PC-9 (cell line): ENCODE measurements at regions not wholly inside any gene's neighbourhood (a gene's known extent, or its start where the extent isn't known, plus 50 kb on each side); places are given as distances from the start of the nearest gene placed in this dataset.

Experiments used
- BruUV-seq: library from RNA; stranded (reverse); fragments of 400-500 nt; replicated peaks from 2 replicates; lab custom pipeline; 2021; lab: Mats Ljungman, UMichigan
- CTCF ChIA-PET: fragments of 300-600 bp; sonication (Branson Sonifier 250); formaldehyde crosslinking; loops from one replicate; lab custom pipeline; 2022; ENCODE audit warnings: antibody characterized with exemption; lab: Charles Lee
- POLR2A ChIA-PET: fragments of 300-600 bp; sonication (Branson Sonifier 250); formaldehyde crosslinking; loops from one replicate; lab custom pipeline; 2022; ENCODE audit warnings: antibody characterized with exemption; ENCODE audit not compliant: unreplicated experiment; lab: Charles Lee
- DNase-seq, 2 experiments: peaks; one replicate each; pipeline versions ENCODE4 v3.0.0 to v3.0.0-alpha.2; 2015 to 2022; ENCODE audit warnings: mixed read lengths in 1 of 2
- H2AFZ ChIP-seq: fragments of 200-600 bp; sonication (generic); 2 replicates; pipeline ENCODE4 v1.8.1; 2017; ENCODE audit warnings: antibody characterized with exemption
- H3F3A ChIP-seq: fragments of 200-600 bp; sonication (generic); 2 replicates; pipeline ENCODE4 v1.8.1; 2017; ENCODE audit warnings: antibody characterized with exemption, mild to moderate bottlenecking, low read depth; ENCODE audit not compliant: insufficient read depth
- H3K27ac ChIP-seq: fragments of 200-600 bp; sonication (generic); 2 replicates; pipeline ENCODE4 v1.6.1; 2016; ENCODE audit warnings: mixed run types
- H3K27me3 ChIP-seq: fragments of 200-600 bp; sonication (generic); 2 replicates; pipeline ENCODE4 v1.6.1; 2016; ENCODE audit warnings: low read depth, mixed run types; ENCODE audit not compliant: insufficient read depth
- H3K36me3 ChIP-seq: fragments of 200-600 bp; sonication (generic); 2 replicates; pipeline ENCODE4 v1.6.1; 2016; ENCODE audit warnings: low read depth, mixed run types
- H3K4me1 ChIP-seq: fragments of 200-600 bp; sonication (generic); replicated peaks from 2 replicates; pipeline ENCODE4 v1.6.1; 2016; ENCODE audit warnings: mixed run types; ENCODE audit not compliant: insufficient read depth
- H3K4me2 ChIP-seq: fragments of 200-600 bp; sonication (generic); 2 replicates; pipeline ENCODE4 v1.6.1; 2017; ENCODE audit warnings: mixed run types
- H3K4me3 ChIP-seq: fragments of 200-600 bp; sonication (generic); 2 replicates; pipeline ENCODE4 v1.6.1; 2016; ENCODE audit warnings: mixed run types
- H3K79me2 ChIP-seq: fragments of 200-600 bp; sonication (generic); 2 replicates; pipeline ENCODE4 v1.6.1; 2017; ENCODE audit warnings: low read depth, mixed run types
- H3K9me2 ChIP-seq: fragments of 200-600 bp; sonication (generic); 2 replicates; pipeline ENCODE4 v1.8.1; 2017; ENCODE audit warnings: mild to moderate bottlenecking; ENCODE audit not compliant: insufficient read depth
- H3K9me3 ChIP-seq: fragments of 200-600 bp; sonication (generic); 2 replicates; pipeline ENCODE4 v1.8.1; 2016; ENCODE audit warnings: low read depth; ENCODE audit not compliant: insufficient read depth
- H4K20me1 ChIP-seq: fragments of 200-600 bp; sonication (generic); 2 replicates; pipeline ENCODE4 v1.8.1; 2017; ENCODE audit not compliant: insufficient read depth
- CTCF ChIP-seq: fragments of 200-600 bp; sonication (generic); conservative IDR thresholded peaks from 2 replicates; pipeline ENCODE4 v1.6.1; 2017; ENCODE audit warnings: mixed run types, antibody characterized with exemption, mild to moderate bottlenecking, moderate library complexity
- EZH2 ChIP-seq: fragments of 200-600 bp; sonication (generic); IDR thresholded peaks from 2 replicates; pipeline ENCODE4 v1.8.0; 2017; ENCODE audit warnings: antibody characterized with exemption, low read depth
- intact Hi-C: fragments of 100-400 bp; cut with micrococcal nuclease; formaldehyde crosslinking; loops from one replicate; pipeline ENCODE4 v1.10.0; 2022; ENCODE audit not compliant: unreplicated experiment

- no peak for TF ChIP-seq CTCF
- no peak for TF ChIP-seq EZH2
- Histone ChIP-seq H3K4me2 (no peak overlapping the region), H3K27ac (no peak overlapping the region), H3K4me1 (no peaks in the 10 kb centered on the region), H3K36me3 (no peaks in the 10 kb centered on the region), H2AFZ (no peak overlapping the region), H3K79me2 (no peaks in the 10 kb centered on the region), H4K20me1 (no peaks in the 10 kb centered on the region), H3K9me3 (no peaks in the 10 kb centered on the region), H3F3A (no peaks in the 10 kb centered on the region), H3K27me3 (no peaks in the 10 kb centered on the region), H3K4me3 (no peak overlapping the region), H3K9me2 (no peaks in the 10 kb centered on the region)
- no TSS peak for BruUV-seq
- ChIA-PET CTCF (no interaction called here), POLR2A (no interaction called here)
- intact Hi-C loops, result no loop called here
- no peak for DNase-seq
Measured at GRCh38 chrX:25805744-25806143, 332.4 kb upstream of the MAGEB18 start.

GRCh38 chrX:25807022-25807421, 331.1 kb upstream of the MAGEB18 start:
- Histone ChIP-seq H3F3A (no peaks in the 10 kb centered on the region), H4K20me1 (no peaks in the 10 kb centered on the region), H3K4me2 (no peak overlapping the region), H3K27me3 (no peaks in the 10 kb centered on the region), H3K9me2 (no peaks in the 10 kb centered on the region), H3K4me1 (no peaks in the 10 kb centered on the region), H2AFZ (no peak overlapping the region), H3K9me3 (no peaks in the 10 kb centered on the region), H3K27ac (no peak overlapping the region), H3K79me2 (no peaks in the 10 kb centered on the region), H3K36me3 (no peaks in the 10 kb centered on the region), H3K4me3 (no peak overlapping the region)
- BruUV-seq, result no TSS peak
- intact Hi-C loops, result no loop called here
- no peak for DNase-seq
- ChIA-PET CTCF (no interaction called here), POLR2A (no interaction called here)
- TF ChIP-seq EZH2 (no peak), CTCF (no peak)

GRCh38 chrX:25810202-25810601, 327.9 kb upstream of the MAGEB18 start:
- no peaks in the 10 kb centered on the region for H3K4me1 ChIP-seq
- no peaks in the 10 kb centered on the region for H3K79me2 ChIP-seq
- BruUV-seq, result no TSS peak
- ChIA-PET CTCF (no interaction called here), POLR2A (no interaction called here)
- intact Hi-C loops, result no loop called here
- TF ChIP-seq CTCF, result no peak
- TF ChIP-seq EZH2, result no peak
- H4K20me1 ChIP-seq, result no peaks in the 10 kb centered on the region
- no peaks in the 10 kb centered on the region for H3F3A ChIP-seq
- DNase-seq, result no peak
- no peak overlapping the region for H3K27ac ChIP-seq
- H3K27me3 ChIP-seq, result no peaks in the 10 kb centered on the region
- no peaks in the 10 kb centered on the region for H3K36me3 ChIP-seq
- no peaks in the 10 kb centered on the region for H3K9me2 ChIP-seq
- no peak overlapping the region for H2AFZ ChIP-seq
- H3K9me3 ChIP-seq, result no peaks in the 10 kb centered on the region
- H3K4me3 ChIP-seq, result no peak overlapping the region
- no peak overlapping the region for H3K4me2 ChIP-seq
